Activated T-cell treated with anti-CD3 and anti-CD28 coated beads for 4 hours (primary cell): ENCODE measurements at regions not wholly inside any gene's neighbourhood (a gene's known extent, or its start where the extent isn't known, plus 50 kb on each side); places are given as distances from the start of the nearest gene placed in this dataset.

ENCODE experiments used
- DNase-seq: peaks from one replicate; pipeline ENCODE4 v3.0.0-alpha.2; 2020

DNA sequence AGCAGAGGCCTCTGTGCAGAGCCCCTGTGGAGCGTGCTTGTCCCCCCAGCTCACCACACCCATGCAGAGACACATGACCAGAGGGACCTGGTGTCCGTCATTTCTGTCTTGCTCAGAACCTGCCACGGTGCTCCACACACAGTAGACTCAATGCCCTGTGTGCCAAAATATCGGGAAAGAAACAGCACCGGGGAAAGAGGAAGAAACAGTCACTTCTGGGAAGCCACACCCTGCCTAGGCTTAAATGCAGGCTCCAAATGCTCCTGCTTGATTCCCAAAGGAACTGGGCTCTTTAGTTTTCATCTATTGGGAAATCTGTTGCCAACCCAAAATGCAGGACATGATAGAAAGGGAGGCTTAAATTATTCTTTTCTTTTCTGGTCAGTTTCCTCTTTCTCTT, 503.9 kb downstream of the CD83 start:
- no peak for DNase-seq

DNA sequence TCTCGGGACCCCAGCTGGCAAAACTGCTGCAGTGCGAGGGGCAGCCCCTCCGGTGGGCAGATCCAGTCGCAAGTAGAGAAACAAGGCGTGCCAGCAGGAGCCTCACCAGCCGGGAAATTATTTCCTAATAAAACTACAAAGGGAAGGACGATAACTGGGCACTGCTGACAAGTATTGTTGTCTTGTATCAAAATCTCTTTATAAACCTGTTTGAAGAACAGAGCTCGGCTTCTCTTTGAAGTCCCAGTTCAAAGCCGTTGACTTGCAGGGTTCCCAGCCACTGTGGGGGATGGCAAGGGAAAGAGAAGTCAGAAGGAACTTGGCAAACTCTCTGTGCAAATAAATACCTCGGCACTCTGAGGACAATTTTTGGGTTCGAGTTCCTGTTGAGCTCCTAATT, 504.5 kb downstream of the CD83 start:
- DNase-seq: no peak

DNA sequence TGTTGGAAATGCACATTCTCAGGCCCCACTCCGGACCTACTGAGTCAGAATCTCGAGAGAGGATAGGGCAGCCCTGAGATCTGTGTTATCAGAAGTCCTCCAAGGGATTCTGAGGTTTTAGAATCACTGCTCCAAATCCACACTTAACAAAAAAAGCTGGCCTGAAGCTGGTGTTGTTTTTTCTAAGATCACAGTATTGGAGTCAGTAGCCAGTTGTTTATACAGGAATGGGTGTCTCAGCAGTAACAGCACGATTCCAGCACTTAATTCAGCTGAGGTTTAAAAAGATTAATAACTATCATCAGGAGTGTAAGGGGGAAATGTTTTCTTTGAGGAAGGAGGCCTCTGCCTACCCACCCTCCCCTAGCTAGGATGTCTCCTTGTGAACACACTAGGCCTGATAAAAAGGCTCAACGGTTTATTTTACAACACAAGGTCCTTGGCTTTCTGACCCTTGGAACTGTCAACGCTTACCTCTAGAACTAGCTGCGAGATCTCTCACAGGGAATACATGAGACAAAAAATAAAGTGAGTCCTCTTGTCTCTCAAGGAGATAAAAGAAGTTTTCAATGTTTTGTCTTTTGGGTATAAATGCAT, 505.4 kb downstream of the CD83 start:
- DNase-seq: no peak

DNA sequence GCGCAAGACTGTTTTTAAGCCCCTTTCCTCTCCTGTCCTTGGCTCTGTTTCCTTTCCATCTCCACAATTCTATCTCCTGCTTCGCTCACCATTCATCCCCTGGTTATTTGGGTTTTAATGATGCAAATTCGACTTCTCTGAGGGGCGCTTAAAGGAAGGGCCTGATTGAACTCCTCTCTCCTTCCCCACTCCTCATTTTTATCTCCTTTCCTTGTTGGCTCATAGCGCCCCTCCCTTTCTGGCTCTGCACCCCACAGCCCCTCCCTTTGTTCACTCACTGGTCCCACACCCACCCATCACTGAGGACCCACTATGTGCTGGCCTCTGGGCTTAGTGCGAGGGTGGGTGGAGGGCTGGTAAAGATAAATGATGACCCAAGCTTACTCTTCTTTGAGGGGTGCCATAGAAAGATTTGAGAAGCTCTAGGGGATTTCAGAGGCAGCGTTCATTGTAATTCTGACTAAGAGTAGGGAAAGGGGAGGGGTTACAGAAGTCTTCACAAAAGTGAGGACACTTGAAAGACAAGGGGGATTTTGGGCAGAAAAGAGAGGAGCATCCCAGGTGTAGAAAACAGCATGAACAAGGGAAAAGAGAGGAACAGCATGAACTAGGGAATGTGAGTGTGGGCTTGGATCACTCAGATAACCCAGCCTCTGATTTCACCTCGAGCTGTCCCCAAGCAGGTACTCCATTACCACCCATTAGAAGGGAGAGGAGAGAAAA, 507.8 kb downstream of the CD83 start:
- DNase-seq: no peak

DNA sequence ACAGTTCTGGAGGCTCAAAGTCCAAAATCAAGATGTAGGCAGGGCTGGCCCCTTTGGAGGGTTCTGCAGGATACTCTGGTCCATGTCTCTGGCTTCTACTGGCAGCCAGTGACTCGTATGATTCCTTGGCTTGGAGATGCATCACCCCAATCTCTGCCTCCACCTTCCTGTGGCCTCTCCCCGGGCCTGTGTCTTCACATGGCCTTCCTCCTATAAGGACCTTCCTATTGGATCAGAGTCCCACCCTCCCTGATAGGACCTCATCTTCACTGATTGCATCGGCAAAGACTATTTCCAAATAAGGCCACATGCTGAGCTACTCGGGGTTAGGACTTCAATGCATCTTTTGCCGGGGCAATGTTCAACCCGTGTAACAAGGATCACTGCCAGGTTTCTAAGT, 509.0 kb downstream of the CD83 start:
- no peak for DNase-seq

DNA sequence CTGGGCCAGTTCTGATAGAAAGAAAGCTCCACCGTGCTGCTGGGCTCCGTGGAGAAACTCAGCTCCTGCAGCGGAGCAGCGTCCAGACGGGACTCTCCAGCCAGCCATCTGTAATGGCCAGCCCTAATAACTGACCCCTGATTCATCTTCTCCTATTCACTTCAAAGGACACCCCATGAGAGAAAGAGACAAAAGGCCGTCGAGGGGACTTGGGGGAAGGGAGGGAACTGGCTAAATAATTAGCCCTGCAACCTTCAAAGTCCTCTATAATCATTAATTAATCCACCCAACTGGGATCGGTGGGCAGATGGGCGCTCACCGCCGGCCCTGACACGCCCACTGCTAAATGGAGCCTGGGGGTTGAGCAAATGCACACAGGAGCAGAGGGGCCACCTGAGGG, 512.4 kb downstream of the CD83 start:
- DNase-seq: no peak

DNA sequence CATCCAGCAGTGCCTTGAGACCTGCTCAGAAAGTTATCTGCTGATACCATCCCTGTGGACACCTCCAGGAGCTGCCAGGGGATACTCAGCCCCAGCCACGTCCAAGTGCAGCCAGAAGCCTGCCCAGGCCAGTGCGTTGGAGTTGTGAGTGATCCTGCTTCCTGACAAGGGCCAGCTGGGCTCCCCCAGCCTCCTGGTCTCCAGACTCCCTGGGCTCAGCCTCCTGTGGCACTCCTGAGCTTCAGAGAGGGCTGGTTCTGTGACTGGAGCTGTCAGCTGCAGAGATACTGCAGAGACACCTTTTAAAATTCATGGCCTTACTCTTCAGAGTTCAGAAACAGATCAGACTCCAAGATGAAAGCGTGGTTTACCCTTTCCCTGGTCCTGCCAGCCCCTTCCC, 515.9 kb downstream of the CD83 start:
- DNase-seq: no peak

DNA sequence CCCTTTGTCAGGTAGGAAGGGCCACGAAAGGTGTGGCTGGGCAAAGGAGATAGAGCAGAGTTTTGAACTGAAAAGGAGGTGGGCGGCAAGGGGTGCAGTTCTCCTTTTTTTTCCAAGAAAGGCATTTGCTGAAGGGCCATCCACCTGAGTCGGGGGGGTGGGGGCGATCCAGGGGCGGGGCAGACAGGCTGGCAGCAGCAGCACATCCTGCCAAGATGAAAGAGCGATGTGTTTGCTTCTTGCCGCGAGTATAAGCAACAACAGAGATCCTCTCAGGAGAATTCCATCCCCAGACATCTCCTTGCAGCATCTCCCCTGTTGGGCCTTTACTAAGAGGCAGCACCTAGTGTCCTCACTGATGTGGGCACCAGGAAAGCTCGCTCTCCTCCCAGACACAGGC, 516.5 kb downstream of the CD83 start:
- DNase-seq: no peak

DNA sequence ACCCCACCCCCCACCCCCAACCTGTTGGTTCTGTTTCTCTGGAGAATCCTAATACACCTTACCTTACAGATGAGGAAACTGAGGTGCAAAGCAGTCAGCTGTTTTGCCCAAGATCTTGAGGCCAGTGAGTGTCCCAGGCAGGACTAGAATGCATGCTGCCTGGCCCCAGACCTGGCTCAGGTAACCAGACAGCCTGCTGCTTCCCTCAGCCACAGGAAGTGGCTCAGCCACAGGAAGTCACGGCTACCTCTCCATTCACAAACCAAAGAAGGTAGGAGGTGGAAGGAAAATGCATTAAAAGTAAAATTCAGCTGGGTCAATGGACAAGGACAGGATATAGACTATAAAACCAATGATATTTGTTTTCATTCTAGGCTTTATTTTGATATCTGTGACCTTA, 517.6 kb downstream of the CD83 start:
- DNase-seq: peak; percentile 14

DNA sequence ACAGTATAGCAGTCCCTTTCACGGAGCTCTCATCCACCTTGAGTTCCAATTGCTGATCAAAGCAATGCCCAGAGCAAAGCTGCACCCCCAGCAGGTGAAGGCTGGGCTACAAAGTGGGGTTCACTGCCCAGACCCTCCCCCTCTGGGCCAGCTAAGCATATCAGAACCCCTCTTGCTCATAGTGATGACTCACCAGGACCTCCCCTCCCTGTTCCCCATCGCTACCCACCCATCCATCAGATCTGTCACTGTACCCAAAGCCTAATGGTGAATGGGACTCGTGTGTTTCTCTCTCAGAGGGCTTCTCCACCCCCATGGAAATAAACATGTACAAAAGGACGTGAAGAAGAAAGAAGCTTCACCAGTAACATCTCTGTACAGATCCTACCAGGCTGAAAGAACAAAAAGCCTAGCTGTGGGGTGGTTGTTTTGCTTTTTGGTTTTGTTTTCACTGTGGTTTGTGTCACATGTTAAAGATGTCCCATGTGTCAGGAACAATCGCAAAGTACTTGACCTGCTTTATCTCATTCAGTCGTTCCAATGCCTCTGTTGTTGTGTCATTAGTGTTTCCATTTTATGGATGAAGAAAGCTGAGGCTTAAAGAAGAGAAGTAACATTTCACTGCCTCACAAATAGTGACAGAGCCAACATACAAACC, 518.5 kb downstream of the CD83 start:
- DNase-seq: no peak

DNA sequence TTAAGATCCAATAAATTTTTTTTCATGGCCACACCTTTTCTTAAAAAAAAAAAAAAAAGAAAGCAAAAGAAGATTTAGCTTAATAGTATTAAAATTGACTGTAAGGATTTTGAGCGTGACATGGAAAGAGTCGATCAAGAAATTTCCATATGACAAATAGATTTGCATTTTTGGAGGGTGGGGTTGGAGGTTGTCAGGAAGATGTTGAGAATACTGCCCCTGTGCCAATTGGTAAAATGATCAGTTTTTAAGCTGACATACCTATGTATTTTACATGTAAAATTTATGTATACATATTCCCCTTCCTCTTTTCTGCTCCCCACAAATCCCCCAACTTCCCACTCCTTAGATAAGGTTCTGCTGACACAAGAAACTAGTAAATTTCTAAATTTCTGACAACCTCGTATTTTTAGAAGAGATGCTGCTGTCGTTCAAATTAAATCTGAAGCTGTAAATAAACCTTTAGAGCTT, 520.9 kb downstream of the CD83 start:
- DNase-seq: no peak

DNA sequence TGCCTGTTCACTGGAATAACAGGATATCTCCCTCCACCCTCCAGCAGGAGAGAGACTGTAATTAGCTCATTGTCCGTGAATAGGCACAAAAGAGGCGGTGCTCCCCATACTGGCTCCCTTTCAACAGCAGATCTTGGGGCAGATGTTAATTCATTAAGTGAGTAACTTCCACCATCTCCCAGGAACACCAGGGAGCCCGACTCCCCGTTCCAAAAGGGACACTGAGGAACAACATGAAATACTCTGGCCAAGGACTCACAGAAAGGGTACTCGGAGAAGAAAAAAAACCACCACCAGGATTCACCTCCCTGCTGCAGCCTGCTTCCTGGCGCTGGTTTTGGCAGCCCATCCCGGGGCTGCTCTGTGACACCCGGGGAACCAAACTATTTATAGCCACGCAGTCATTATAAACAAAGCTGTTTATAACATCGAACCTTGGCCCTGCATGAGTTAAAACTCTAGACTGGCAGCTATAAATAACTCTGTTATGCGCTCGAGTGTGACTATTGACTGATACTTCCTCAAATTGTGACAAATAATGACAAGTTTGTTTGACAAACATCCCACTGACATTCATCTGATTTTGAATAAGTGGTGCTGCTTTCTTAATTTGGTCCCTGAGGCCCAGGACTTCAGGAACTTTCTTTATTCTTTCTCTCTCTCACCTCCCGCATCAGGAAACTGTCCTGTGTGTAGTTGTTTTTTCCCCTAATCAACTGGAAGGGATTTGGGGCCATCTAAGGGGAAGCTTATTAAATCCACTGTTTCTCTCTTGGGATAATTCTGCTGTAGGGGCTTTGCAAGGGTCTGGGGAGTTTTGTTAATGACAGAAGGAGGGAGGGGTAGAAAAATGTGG, 521.6 kb downstream of the CD83 start:
- DNase-seq: no peak

DNA sequence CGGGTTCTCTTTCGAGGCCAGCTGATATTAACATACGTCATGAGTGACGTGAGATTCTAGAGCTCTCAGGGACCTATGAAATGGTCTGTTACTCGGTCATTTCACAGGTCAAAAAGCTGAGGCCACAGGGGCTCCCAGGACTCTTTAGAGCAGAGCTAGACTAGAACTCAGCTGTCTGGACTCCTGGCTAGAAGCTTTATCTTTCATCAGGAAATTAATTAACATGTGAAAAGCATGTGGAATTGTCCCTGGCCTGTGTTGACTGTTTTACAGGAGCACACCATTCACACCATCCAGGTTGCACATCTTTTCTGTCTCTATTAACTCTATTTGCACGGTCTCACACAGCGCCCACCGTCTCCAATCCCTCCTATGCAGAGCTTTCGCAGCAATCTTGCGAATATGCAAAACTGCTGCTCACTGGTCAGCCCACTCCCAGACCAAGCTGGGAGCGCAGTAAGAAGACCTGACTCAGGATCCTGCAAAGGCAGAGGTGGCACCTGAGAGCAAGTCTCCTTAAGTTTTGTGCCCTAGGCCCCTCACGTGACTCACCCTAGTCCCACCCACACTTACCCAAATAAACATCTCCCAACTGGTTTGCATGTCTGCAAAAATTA, 522.5 kb downstream of the CD83 start:
- DNase-seq: no peak

DNA sequence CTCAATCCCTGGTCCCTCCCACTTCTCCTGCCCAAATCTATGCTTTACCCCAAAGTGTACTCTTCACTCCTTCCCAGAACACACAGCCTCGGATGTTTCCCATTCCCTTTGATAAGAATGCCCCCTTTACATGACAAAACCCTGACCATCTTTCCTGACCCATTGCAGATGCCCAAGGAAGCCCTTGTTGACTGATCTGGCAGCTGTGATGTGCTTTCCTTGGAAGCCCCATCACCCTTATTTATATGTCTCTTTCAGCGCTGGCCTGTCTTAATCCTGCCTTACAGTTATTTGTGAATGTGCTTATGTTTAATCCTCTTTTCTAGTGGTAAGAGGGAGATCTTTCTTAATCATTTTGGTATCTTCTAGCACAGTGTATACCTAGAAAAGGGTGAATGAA, 523.1 kb downstream of the CD83 start:
- DNase-seq: no peak

DNA sequence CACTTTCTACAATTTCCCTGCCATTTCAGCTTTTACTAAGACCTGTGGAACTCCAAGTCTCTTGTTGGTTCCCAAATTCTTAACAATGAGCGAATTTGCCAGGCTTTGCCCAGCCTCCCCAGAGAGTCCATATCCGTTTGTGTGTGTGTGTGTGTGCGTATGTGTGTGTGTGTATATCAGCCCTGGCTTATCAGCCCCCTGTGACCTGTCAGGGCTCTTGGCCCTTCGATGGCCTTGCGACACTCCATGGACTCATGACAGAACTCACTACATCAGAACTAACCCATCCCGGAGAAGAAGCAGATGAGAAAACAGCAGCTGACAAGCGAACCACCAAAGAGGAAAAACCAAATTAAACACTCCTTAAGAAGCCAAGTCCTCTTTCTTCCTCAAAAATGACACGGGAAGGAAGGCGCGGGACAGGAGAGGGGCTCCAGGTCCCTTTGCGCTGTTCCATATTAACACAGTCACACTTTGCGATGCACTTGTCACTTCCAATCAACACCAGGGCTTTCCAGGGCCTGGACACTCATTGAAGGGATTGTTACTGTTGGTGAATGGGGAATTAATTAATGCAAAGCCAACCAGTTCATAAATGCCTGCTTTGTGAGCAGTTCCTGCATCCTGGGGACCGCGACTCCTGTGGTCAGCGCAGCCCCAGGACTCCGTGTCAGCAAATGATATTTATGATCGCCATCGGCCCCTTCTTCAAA, 524.0 kb downstream of the CD83 start:
- DNase-seq: no peak

DNA sequence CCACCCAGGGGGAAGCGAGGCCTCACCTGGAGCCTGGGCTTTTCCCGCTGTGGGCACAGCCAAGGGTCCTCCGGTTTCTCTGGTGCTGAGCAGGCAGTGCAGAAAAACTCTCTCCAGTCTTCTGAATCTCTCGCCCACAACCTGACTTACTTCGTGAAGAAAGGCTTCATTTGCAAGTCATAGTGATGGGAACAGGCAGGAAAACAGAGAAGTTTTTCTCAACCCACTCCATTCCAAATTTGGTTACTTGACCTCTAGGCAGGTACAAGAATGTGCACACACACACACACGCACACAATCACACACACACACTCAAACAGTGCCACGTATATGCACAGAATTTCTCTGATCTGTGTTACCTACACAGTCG, 524.5 kb downstream of the CD83 start:
- no peak for DNase-seq

DNA sequence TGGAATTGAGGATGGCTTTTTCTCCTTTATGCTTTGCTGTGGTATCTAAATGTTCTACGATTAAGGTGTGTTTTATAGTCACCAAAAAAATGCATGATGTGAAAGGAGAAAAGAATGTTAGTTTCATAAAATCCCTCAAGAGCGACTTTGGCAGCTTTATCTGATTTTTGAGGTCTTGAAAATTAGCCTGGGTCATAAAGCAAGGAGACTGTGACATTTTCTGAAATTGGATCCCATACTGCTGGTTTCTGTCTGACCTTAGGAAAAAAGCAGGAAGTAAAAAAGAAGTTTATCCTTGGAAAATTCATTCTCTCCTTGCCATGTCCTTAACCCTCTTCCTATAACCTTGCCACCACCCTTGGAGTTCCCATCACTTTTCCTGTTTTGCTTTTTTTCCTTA, 525.3 kb downstream of the CD83 start:
- DNase-seq: no peak

DNA sequence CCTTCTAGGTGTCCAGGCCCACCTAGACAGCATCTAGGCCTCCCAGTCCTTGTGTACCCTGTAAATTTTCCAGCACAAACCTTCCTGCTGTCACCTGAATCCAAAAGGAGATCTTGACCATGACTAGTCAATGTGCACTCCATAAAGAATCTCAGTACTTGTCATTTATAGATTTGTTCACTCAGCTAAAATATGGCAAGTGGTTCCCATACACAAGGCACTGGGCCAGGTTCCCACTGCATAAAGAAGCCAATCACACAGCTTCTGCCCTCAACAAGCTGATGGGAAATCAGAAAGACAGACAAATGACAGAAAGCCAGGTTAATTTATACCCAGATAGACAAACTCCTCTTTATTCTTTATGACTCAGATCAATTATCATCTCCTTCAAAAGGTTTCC, 526.8 kb downstream of the CD83 start:
- DNase-seq: no peak

DNA sequence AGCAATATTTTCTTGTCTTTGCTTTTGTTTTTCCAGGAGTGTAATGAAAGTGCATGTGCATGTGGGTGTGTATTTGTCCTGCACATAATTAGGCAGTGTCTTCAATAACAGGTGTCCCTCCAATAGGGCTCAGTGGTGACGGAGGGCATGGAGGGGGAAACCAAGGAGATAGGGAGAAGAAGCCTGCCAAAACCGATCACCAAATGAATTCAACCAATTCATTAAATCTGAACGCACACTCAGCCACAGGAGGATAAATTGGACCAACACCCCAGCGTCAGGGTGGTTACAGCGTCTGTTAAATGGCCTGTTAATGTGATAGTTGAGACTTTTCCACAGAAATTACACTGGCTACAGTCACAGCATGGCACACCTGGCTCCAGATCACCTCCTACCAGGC, 527.6 kb downstream of the CD83 start:
- no peak for DNase-seq

DNA sequence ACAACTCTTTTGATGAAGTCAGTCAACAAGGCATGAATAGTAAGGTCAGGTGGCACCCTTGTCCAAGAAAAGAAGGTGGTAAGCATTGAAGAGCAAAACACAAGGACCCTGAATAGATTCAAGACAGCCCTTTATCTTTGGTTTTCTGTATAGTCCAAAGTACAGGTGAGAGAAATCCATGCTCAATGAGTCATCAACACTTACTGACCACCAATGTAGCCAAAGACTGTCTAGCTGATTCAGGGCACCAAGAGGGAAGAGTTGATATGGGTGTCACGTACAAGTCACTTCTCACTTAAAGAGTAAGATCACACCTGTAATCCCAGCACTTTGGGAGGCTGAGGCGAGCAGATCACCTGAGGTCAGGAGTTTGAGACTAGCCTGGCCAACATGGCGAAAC, 528.3 kb downstream of the CD83 start:
- no peak for DNase-seq

DNA sequence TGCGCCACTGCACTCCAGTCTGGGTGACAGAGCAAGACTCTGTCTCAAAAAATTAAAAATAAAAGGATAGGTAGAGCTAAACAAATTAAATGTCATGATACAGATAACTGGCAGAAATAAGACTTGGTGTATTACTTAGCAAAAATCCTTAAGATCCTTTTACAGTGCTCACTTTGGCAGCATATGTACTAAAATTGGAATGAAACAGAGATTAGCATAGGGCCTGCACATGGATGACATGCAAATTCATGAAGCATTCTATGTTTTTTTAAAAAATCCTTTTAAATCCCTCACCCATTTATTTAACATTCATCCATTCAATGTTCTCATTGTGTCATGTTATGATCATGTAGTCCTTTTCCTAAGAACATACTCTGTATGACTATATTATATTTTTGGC, 528.8 kb downstream of the CD83 start:
- no peak for DNase-seq

DNA sequence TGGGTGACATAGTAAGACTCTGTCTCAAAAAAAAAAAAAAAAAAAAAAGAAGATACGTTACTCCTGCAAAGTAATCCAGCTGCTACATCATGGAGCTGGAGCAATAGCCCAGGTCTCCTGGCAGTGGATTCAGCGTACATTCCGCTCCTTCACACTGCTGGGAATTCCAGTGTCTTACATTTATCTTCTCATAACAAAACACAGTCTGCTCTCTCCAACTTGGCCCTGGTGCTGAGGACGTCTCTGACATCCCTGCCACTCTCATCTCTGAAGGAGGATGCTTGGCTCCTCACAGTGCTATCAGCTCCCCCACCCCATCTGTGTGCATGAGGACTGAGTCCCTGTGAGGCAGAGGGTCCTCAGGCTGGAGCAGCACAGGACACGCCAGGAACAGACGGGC, 529.8 kb downstream of the CD83 start:
- no peak for DNase-seq

DNA sequence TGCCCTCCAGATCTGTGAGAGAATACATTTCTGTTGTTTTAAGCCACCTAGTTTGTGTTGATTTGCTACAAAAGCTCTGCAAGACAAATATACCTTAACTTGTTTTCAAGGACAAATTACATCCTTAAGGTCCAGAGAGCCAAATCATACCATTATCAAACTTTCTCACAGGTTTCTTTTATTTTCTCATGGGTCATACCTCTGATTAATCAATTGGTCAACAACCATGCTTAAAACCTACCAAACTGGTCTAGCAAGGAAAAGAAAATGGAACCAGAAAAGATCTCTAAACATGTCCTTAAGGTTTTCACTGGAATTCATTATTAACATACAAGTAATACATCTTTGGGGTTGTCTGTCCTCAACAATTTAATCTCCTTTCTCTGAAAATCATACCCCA, 535.0 kb downstream of the CD83 start:
- no peak for DNase-seq
